Adrenal gland (tissue), 9 donors: ENCODE measurements at regions not wholly inside any gene's neighbourhood (a gene's known extent, or its start where the extent isn't known, plus 50 kb on each side); places are given as distances from the start of the nearest gene placed in this dataset.

ENCODE experiments used
- DNase-seq, 7 donors: peaks; one replicate each; pipeline ENCODE4 v3.0.0-alpha.2; 2019 to 2020
- H3K27ac ChIP-seq, 5 donors: fragments of 200-600 bp; sonication (generic) in 4 of 5; 1 replicate in 3 of 5; 2 replicates in 2 of 5; pipeline versions ENCODE4 v1.5.1 to v1.8.0; 2016 to 2020; ENCODE audit warnings: mild to moderate bottlenecking in 1 of 5
- H3K27me3 ChIP-seq: fragments of 200-600 bp; 2 replicates; pipeline ENCODE4 v1.8.0; 2021
- H3K36me3 ChIP-seq, 2 donors: fragments of 200-600 bp; replicated peaks in 1 of 2; 1 replicate in 1 of 2; 2 replicates in 1 of 2; pipeline versions ENCODE4 v1.5.1 to v1.8.0; 2018 to 2022
- H3K4me1 ChIP-seq, 2 donors: fragments of 200-600 bp; replicated peaks in 1 of 2; 1 replicate in 1 of 2; 2 replicates in 1 of 2; pipeline versions ENCODE4 v1.5.1 to v1.8.0; 2018 to 2021
- H3K4me3 ChIP-seq, 4 donors: fragments of 200-600 bp; sonication (generic) in 3 of 4; one replicate each; pipeline ENCODE4 v1.5.1; 2016 to 2018
- H3K9me3 ChIP-seq, 3 donors: fragments of 200-600 bp; sonication (generic) in 1 of 3; replicated peaks in 1 of 3; 1 replicate in 2 of 3; 2 replicates in 1 of 3; pipeline versions ENCODE4 v1.5.1 to v1.8.0; 2016 to 2021
- CTCF ChIP-seq, 6 experiments: fragments of 450-650 bp in 4 of 6; fragments of 200-600 bp in 2 of 6; sonication (generic) in 1 of 6; IDR thresholded peaks; 1 replicate in 5 of 6; 2 replicates in 1 of 6; pipeline versions ENCODE4 v1.5.1 to v1.8.0; 2016 to 2021; ENCODE audit warnings: antibody characterized with exemption in 6 of 6, mild to moderate bottlenecking in 2 of 6, moderate library complexity in 1 of 6
- POLR2A ChIP-seq, 2 donors: fragments of 450-650 bp; IDR thresholded peaks; one replicate each; pipeline ENCODE4 v1.6.1; 2017; ENCODE audit warnings: antibody characterized with exemption in 2 of 2, mild to moderate bottlenecking in 2 of 2, moderate library complexity in 1 of 2
- WGBS, 4 donors: extraction: QIAGEN DNeasy Blood & Tissue Kit in 2 of 4; methylation state at CpG; one replicate each; pipeline versions ENCODE4 v1.1.5 to v1.1.7; 2013 to 2017; 5-methylcytosine and 5-hydroxymethylcytosine counted together
- intact Hi-C, 2 donors: fragments of 100-400 bp; cut with DNase I; formaldehyde crosslinking; loops; one replicate each; pipeline versions ENCODE4 v1.14.1 to v1.15.0; 2022 to 2023
- donor health status: healthy with polysubstance abuse.
- donor health status: Bipolar disorder and iron deficiency.
- donor health status: DM: yes; HTN: yes; CAD: no.
- donor health status: DM: no; HTN: no; CAD: no.
- donor health status: DM: no; HTN: no; CAD: no.

- Histone ChIP-seq H3K9me3 (no peaks in the 10 kb centered on the region), H3K36me3 (no peaks in the 10 kb centered on the region), H3K27ac (no peak overlapping the region), H3K4me1 (no peaks in the 10 kb centered on the region), H3K4me3 (no peak overlapping the region), H3K27me3 (no peaks in the 10 kb centered on the region)
- intact Hi-C loops = no loop called here
- WGBS, 4 donors = 61 to 93% (median 79%) methylated on average over 2 to 4 of the region's 4 CpGs
- DNase-seq = no peak
- TF ChIP-seq POLR2A (IDR thresholded peaks at IDR 0.05) (no peak), CTCF (IDR thresholded peaks at IDR 0.05) (no peak)
These were observed 235.9 kb upstream of the GIMD1 start for GRCh38 chr4:106604319-106605051.

- no peak overlapping the region for H3K27ac ChIP-seq
- no peaks in the 10 kb centered on the region for H3K27me3 ChIP-seq
- H3K4me3 ChIP-seq = no peak overlapping the region
- intact Hi-C loops = no loop called here
- H3K9me3 ChIP-seq = no peaks in the 10 kb centered on the region
- TF ChIP-seq POLR2A (IDR thresholded peaks at IDR 0.05) (no peak), CTCF (IDR thresholded peaks at IDR 0.05) (no peak)
- no peaks in the 10 kb centered on the region for H3K36me3 ChIP-seq
- no peaks in the 10 kb centered on the region for H3K4me1 ChIP-seq
- DNase-seq = no peak
- 87 to 100% (median 94%) methylated on average over 2 to 3 of the region's 3 CpGs for WGBS, 4 donors
These were observed 234.9 kb upstream of the GIMD1 start for GRCh38 chr4:106603471-106603870.

- no peak for TF ChIP-seq CTCF (IDR thresholded peaks at IDR 0.05)
- no peak for TF ChIP-seq POLR2A (IDR thresholded peaks at IDR 0.05)
- 80 to 83% (median 82%) methylated on average over 2 of the region's 2 CpGs for WGBS, 4 donors
- Histone ChIP-seq H3K9me3 (no peaks in the 10 kb centered on the region), H3K27ac (no peak overlapping the region), H3K36me3 (no peaks in the 10 kb centered on the region), H3K4me1 (no peaks in the 10 kb centered on the region), H3K4me3 (no peak overlapping the region), H3K27me3 (no peaks in the 10 kb centered on the region)
- intact Hi-C loops = no loop called here
- DNase-seq = no peak
These were observed 234.1 kb upstream of the GIMD1 start for GRCh38 chr4:106602711-106603110.

GRCh38 chr4:106601519-106601918 is 232.9 kb upstream of the GIMD1 start:
- Histone ChIP-seq H3K4me1 (no peaks in the 10 kb centered on the region), H3K36me3 (no peaks in the 10 kb centered on the region), H3K27ac (no peak overlapping the region), H3K9me3 (no peaks in the 10 kb centered on the region), H3K27me3 (no peaks in the 10 kb centered on the region), H3K4me3 (no peak overlapping the region)
- no peak for DNase-seq
- intact Hi-C loops = no loop called here
- 47 to 86% (median 72%) methylated on average over 1 of the region's 1 CpG for WGBS, 4 donors
- TF ChIP-seq POLR2A (IDR thresholded peaks at IDR 0.05) = no peak
- no peak for TF ChIP-seq CTCF (IDR thresholded peaks at IDR 0.05)
